BLaER1 (cell line): ENCODE measurements at regions not wholly inside any gene's neighbourhood (a gene's known extent, or its start where the extent isn't known, plus 50 kb on each side); places are given as distances from the start of the nearest gene placed in this dataset.
"Not testable (repeated sequence)": the region's sequence is repeated elsewhere in the genome, so short reads cannot be mapped to it uniquely, and the experiment has no call there.

Source experiments
- H3K27ac ChIP-seq: shearing (Covaris generic); formaldehyde crosslinking; 2 replicates; pipeline ENCODE4 v1.8.1; 2022
- H3K27me3 ChIP-seq: shearing (Covaris generic); formaldehyde crosslinking; 2 replicates; pipeline ENCODE4 v1.8.1; 2022
- H3K36me3 ChIP-seq: shearing (Covaris generic); formaldehyde crosslinking; 2 replicates; pipeline ENCODE4 v1.8.1; 2022
- H3K4me1 ChIP-seq: shearing (Covaris generic); formaldehyde crosslinking; 2 replicates; pipeline ENCODE4 v1.8.1; 2022
- H3K4me2 ChIP-seq: shearing (Covaris generic); formaldehyde crosslinking; 2 replicates; pipeline ENCODE4 v1.8.1; 2022
- H3K4me3 ChIP-seq: shearing (Covaris generic); formaldehyde crosslinking; 2 replicates; pipeline ENCODE4 v1.8.1; 2022
- H3K9ac ChIP-seq: shearing (Covaris generic); formaldehyde crosslinking; 2 replicates; pipeline ENCODE4 v1.8.1; 2022
- H3K9me3 ChIP-seq: shearing (Covaris generic); formaldehyde crosslinking; 2 replicates; pipeline ENCODE4 v1.8.1; 2022
- H4K20me1 ChIP-seq: shearing (Covaris generic); formaldehyde crosslinking; 2 replicates; pipeline ENCODE4 v1.8.1; 2022
- Cebpa-rat ChIP-seq: shearing (Covaris generic); IDR thresholded peaks from 2 replicates; pipeline ENCODE4 v1.8.1; 2022

GRCh38 chr15:85276508-85276907 lies 103.9 kb upstream of the AKAP13 start:
- Histone ChIP-seq H3K9ac (no peak overlapping the region), H3K27ac (no peak overlapping the region), H3K4me1 (no peaks in the 10 kb centered on the region), H3K9me3 (no peaks in the 10 kb centered on the region), H3K27me3 (no peaks in the 10 kb centered on the region), H3K4me3 (no peak overlapping the region), H3K4me2 (no peak overlapping the region), H4K20me1 (no peaks in the 10 kb centered on the region), H3K36me3 (no peaks in the 10 kb centered on the region)
- no peak for TF ChIP-seq Cebpa-rat

- Histone ChIP-seq H3K36me3 (no peaks in the 10 kb centered on the region), H3K4me3 (no peak overlapping the region), H3K9ac (no peak overlapping the region), H3K27ac (no peak overlapping the region), H4K20me1 (no peaks in the 10 kb centered on the region), H3K9me3 (no peaks in the 10 kb centered on the region), H3K4me1 (no peaks in the 10 kb centered on the region), H3K4me2 (no peak overlapping the region), H3K27me3 (no peaks in the 10 kb centered on the region)
- no peak for TF ChIP-seq Cebpa-rat
Measured at GRCh38 chr15:85276921-85277320, 103.5 kb upstream of the AKAP13 start.

GRCh38 chr15:85277847-85278370 lies 102.5 kb upstream of the AKAP13 start:
- Histone ChIP-seq H3K4me2 (no peak overlapping the region), H3K9ac (no peak overlapping the region), H3K27ac (no peak overlapping the region), H3K36me3 (no peaks in the 10 kb centered on the region), H3K4me3 (no peak overlapping the region), H3K4me1 (no peaks in the 10 kb centered on the region), H3K27me3 (no peaks in the 10 kb centered on the region), H3K9me3 (no peaks in the 10 kb centered on the region), H4K20me1 (no peaks in the 10 kb centered on the region)
- no peak for TF ChIP-seq Cebpa-rat

GRCh38 chr15:85280203-85280602 lies 100.2 kb upstream of the AKAP13 start:
- Histone ChIP-seq H3K27ac (no peak overlapping the region), H3K9me3 (no peaks in the 10 kb centered on the region), H3K4me1 (peaks cover 4% of the 10 kb centered on the region; the same call in 1 of the 2 replicates), H3K4me3 (no peak overlapping the region), H3K9ac (no peak overlapping the region), H3K36me3 (no peaks in the 10 kb centered on the region), H3K27me3 (no peaks in the 10 kb centered on the region), H3K4me2 (no peak overlapping the region), H4K20me1 (no peaks in the 10 kb centered on the region)
- TF ChIP-seq Cebpa-rat = no peak

- no peaks in the 10 kb centered on the region for H4K20me1 ChIP-seq
- no peaks in the 10 kb centered on the region for H3K27me3 ChIP-seq
- no peak overlapping the region for H3K4me2 ChIP-seq
- H3K27ac ChIP-seq = no peak overlapping the region
- H3K9me3 ChIP-seq = no peaks in the 10 kb centered on the region
- H3K36me3 ChIP-seq = no peaks in the 10 kb centered on the region
- H3K4me3 ChIP-seq = no peak overlapping the region
- H3K4me1 ChIP-seq = peaks cover 4% of the 10 kb centered on the region; the same call in 1 of the 2 replicates
- TF ChIP-seq Cebpa-rat = no peak
- no peak overlapping the region for H3K9ac ChIP-seq
Measured at GRCh38 chr15:85281293-85281882, 99.0 kb upstream of the AKAP13 start.

- no peak overlapping the region for H3K27ac ChIP-seq
- H3K27me3 ChIP-seq = no peaks in the 10 kb centered on the region
- no peaks in the 10 kb centered on the region for H3K36me3 ChIP-seq
- H4K20me1 ChIP-seq = no peaks in the 10 kb centered on the region
- H3K4me3 ChIP-seq = no peak overlapping the region
- H3K9me3 ChIP-seq = no peaks in the 10 kb centered on the region
- no peak for TF ChIP-seq Cebpa-rat
- peaks cover 4% of the 10 kb centered on the region; the same call in 1 of the 2 replicates for H3K4me1 ChIP-seq
- no peak overlapping the region for H3K4me2 ChIP-seq
- H3K9ac ChIP-seq = no peak overlapping the region
Measured at GRCh38 chr15:85282504-85283115, 97.8 kb upstream of the AKAP13 start.

GRCh38 chr15:85283815-85284214 lies 96.6 kb upstream of the AKAP13 start:
- H3K4me2 ChIP-seq, H3K4me3 ChIP-seq, H3K9me3 ChIP-seq, H3K36me3 ChIP-seq, H3K4me1 ChIP-seq, H4K20me1 ChIP-seq, H3K9ac ChIP-seq, H3K27me3 ChIP-seq, H3K27ac ChIP-seq: not testable (repeated sequence)

GRCh38 chr15:85284497-85284896 lies 95.9 kb upstream of the AKAP13 start:
- Histone ChIP-seq H3K27me3 (no peaks in the 10 kb centered on the region), H3K36me3 (no peaks in the 10 kb centered on the region), H3K9ac (no peak overlapping the region), H3K4me2 (no peak overlapping the region), H4K20me1 (no peaks in the 10 kb centered on the region), H3K27ac (no peak overlapping the region), H3K9me3 (no peaks in the 10 kb centered on the region), H3K4me3 (no peak overlapping the region), H3K4me1 (peaks cover 4% of the 10 kb centered on the region; the same call in 1 of the 2 replicates)
- no peak for TF ChIP-seq Cebpa-rat

GRCh38 chr15:85289677-85290365 lies 90.6 kb upstream of the AKAP13 start:
- H3K36me3 ChIP-seq = no peaks in the 10 kb centered on the region
- H3K4me3 ChIP-seq = no peak overlapping the region
- no peak for TF ChIP-seq Cebpa-rat
- H3K27ac ChIP-seq = no peak overlapping the region
- no peaks in the 10 kb centered on the region for H3K9me3 ChIP-seq
- H4K20me1 ChIP-seq = no peaks in the 10 kb centered on the region
- H3K9ac ChIP-seq = no peak overlapping the region
- no peaks in the 10 kb centered on the region for H3K27me3 ChIP-seq
- H3K4me2 ChIP-seq = no peak overlapping the region
- H3K4me1 ChIP-seq = peaks cover 9% of the 10 kb centered on the region; the same call in 1 of the 2 replicates

- H3K36me3 ChIP-seq, H3K27ac ChIP-seq, H3K4me3 ChIP-seq, H3K9me3 ChIP-seq, H3K4me2 ChIP-seq, H3K27me3 ChIP-seq, H3K9ac ChIP-seq, H4K20me1 ChIP-seq: not testable (repeated sequence)
- peaks cover 17% of the 10 kb centered on the region for H3K4me1 ChIP-seq
Measured at GRCh38 chr15:85292583-85292982, 87.8 kb upstream of the AKAP13 start.
